Pancreas (tissue), 10 donors: ENCODE measurements at regions not wholly inside any gene's neighbourhood (a gene's known extent, or its start where the extent isn't known, plus 50 kb on each side); places are given as distances from the start of the nearest gene placed in this dataset.

Experiments used
- ATAC-seq, 4 donors: fragments of 200-7000 bp; cut with Tn5 transposase; one replicate each; pipeline versions ENCODE4 v1.8.0 to v1.9.1; 2020; ENCODE audit warnings: mild to moderate bottlenecking in 4 of 4, moderate library complexity in 4 of 4
- DNase-seq, 6 donors: peaks; one replicate each; pipeline ENCODE4 v3.0.0-alpha.2; 2020
- FAIRE-seq: peaks from 2 replicates; lab custom pipeline; 2012; peaks lifted over from hg19 to GRCh38; lab: Jason Lieb, UNC
- H3K27ac ChIP-seq, 4 donors: fragments of 200-600 bp; sonication (generic); 1 replicate in 3 of 4; 2 replicates in 1 of 4; pipeline versions ENCODE4 v1.5.0 to v1.8.0; 2020
- H3K27me3 ChIP-seq, 4 donors: fragments of 200-600 bp; one replicate each; pipeline ENCODE4 v1.8.0; 2021
- H3K36me3 ChIP-seq, 3 donors: fragments of 200-600 bp; sonication (generic) in 1 of 3; one replicate each; pipeline versions ENCODE4 v1.5.0 to v1.8.0; 2020 to 2021
- H3K4me1 ChIP-seq, 3 donors: fragments of 200-600 bp; one replicate each; pipeline ENCODE4 v1.8.0; 2021
- H3K4me3 ChIP-seq, 4 donors: fragments of 200-600 bp; sonication (generic) in 2 of 4; one replicate each; pipeline versions ENCODE4 v1.5.0 to v1.8.0; 2020 to 2021
- H3K9me3 ChIP-seq, 4 donors: fragments of 200-600 bp; one replicate each; pipeline ENCODE4 v1.8.0; 2021
- WGBS, 2 donors: extraction: QIAGEN DNeasy Blood & Tissue Kit; methylation state at CpG; one replicate each; pipeline ENCODE4 v1.1.7; 2013; 5-methylcytosine and 5-hydroxymethylcytosine counted together
- intact Hi-C, 3 donors: fragments of 100-400 bp; cut with DNase I; formaldehyde crosslinking; loops; one replicate each; pipeline versions ENCODE4 v1.11.1 to v1.14.2; 2022
- TF ChIP-seq, protein P1 (sequence below), 4 donors: fragments of 200-600 bp; sonication (generic) in 3 of 4; IDR thresholded peaks; one replicate each; pipeline versions ENCODE4 v1.5.0 to v1.8.0; 2021; ENCODE audit warnings: antibody characterized with exemption in 4 of 4
- donor health status: healthy with polysubstance abuse.
- donor health status: DM: no; HTN: no; CAD: no; lungs with moderate emphysema.
- donor health status: DM: no; HTN: no; CAD: no.
- donor health status: control.
- donor health status: control.
- donor health status: Bipolar disorder and iron deficiency.
- donor health status: DM: yes; HTN: yes; CAD: no.
- donor health status: DM: no; HTN: no; CAD: no.
- donor health status: DM: no; HTN: no; CAD: no.
- donor health status: DM: yes; HTN: yes; CAD: no.

GRCh38 chr3:39000008-39000450 lies 51.7 kb downstream of the SCN11A start:
- H3K9me3 ChIP-seq = no peaks in the 10 kb centered on the region
- intact Hi-C loops = no loop called here
- peaks cover 0 to under 1% (median 0%) of the 10 kb centered on the region in 3 donors for H3K4me1 ChIP-seq
- 15 to 30% methylated on average over 1 of the region's 1 CpG for WGBS, 2 donors
- TF ChIP-seq, protein P1, sequence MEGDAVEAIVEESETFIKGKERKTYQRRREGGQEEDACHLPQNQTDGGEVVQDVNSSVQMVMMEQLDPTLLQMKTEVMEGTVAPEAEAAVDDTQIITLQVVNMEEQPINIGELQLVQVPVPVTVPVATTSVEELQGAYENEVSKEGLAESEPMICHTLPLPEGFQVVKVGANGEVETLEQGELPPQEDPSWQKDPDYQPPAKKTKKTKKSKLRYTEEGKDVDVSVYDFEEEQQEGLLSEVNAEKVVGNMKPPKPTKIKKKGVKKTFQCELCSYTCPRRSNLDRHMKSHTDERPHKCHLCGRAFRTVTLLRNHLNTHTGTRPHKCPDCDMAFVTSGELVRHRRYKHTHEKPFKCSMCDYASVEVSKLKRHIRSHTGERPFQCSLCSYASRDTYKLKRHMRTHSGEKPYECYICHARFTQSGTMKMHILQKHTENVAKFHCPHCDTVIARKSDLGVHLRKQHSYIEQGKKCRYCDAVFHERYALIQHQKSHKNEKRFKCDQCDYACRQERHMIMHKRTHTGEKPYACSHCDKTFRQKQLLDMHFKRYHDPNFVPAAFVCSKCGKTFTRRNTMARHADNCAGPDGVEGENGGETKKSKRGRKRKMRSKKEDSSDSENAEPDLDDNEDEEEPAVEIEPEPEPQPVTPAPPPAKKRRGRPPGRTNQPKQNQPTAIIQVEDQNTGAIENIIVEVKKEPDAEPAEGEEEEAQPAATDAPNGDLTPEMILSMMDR (IDR thresholded peaks at IDR 0.05) = peak in 3 of 4 donors; percentile 55 to 70 (median 66)
- no peaks in the 10 kb centered on the region for H3K27me3 ChIP-seq
- ATAC-seq = peak; percentile 43 to 90 (median 83)
- FAIRE-seq = no peak
- H3K4me3 ChIP-seq = no peak overlapping the region
- no peak overlapping the region for H3K27ac ChIP-seq
- no peaks in the 10 kb centered on the region for H3K36me3 ChIP-seq
- DNase-seq = peak in 1 of 6 donors; percentile 8

- TF ChIP-seq, protein P1 (IDR thresholded peaks at IDR 0.05) = no peak
Measured at GRCh38 chr3:38998086-38998485, 53.7 kb downstream of the SCN11A start.

DNA sequence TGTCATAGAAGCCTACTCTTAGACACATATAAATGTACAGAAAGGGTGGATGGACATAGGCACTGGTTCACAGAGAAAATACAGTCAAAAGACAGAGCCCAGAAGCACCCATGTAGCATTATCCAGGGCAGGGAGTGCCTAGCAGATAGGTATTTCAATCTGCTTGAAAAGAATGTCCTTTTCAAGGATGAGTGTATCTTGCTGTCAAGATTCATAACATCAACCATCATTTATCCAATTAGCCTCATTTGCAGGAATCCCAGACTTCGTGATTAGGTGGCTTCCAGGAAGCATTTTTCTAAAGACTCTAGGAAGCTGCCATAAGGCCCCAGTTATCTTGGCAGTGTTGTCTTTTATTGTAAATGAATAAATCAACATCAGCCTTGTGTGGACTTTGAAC lies 55.6 kb downstream of the SCN11A start:
- H3K9me3 ChIP-seq = no peaks in the 10 kb centered on the region
- ATAC-seq (no peak), DNase-seq (no peak), FAIRE-seq (no peak)
- H3K36me3 ChIP-seq = no peaks in the 10 kb centered on the region
- intact Hi-C loops = loop anchor here in 1 of 3 donors (10.0 kb wide), 1 partner anchor 471 kb away; no protein-coding TSS in a partner anchor
- H3K4me3 ChIP-seq = no peak overlapping the region
- H3K27ac ChIP-seq = no peak overlapping the region
- 79 to 81% methylated on average over 1 of the region's 1 CpG for WGBS, 2 donors
- H3K4me1 ChIP-seq = no peaks in the 10 kb centered on the region
- TF ChIP-seq, protein P1 (IDR thresholded peaks at IDR 0.05) = no peak
- H3K27me3 ChIP-seq = no peaks in the 10 kb centered on the region

More at GRCh38 chr3:38998086-38998485, 53.7 kb downstream of the SCN11A start:
- Histone ChIP-seq H3K4me1 (no peaks in the 10 kb centered on the region), H3K27me3 (no peaks in the 10 kb centered on the region), H3K36me3 (no peaks in the 10 kb centered on the region), H3K27ac (no peak overlapping the region), H3K9me3 (no peaks in the 10 kb centered on the region), H3K4me3 (no peak overlapping the region)
- intact Hi-C loops = loop anchor here in 1 of 3 donors (10.0 kb wide), 1 partner anchor 473 kb away; no protein-coding TSS in a partner anchor
- FAIRE-seq = no peak
- ATAC-seq = no peak
- no peak for DNase-seq
- 39 to 52% methylated on average over 3 of the region's 3 CpGs for WGBS, 2 donors

GRCh38 chr3:38994251-38994650 lies 57.5 kb downstream of the SCN11A start:
- no peaks in the 10 kb centered on the region for H3K27me3 ChIP-seq
- TF ChIP-seq, protein P1 (IDR thresholded peaks at IDR 0.05) = no peak
- no peaks in the 10 kb centered on the region for H3K9me3 ChIP-seq
- WGBS, 2 donors = 52 to 58% methylated on average over 3 of the region's 3 CpGs
- DNase-seq = no peak
- no peak for FAIRE-seq
- H3K4me1 ChIP-seq = no peaks in the 10 kb centered on the region
- no peaks in the 10 kb centered on the region for H3K36me3 ChIP-seq
- intact Hi-C loops = loop anchor here in 1 of 3 donors (10.0 kb wide), 1 partner anchor 469 kb away; no protein-coding TSS in a partner anchor
- H3K4me3 ChIP-seq = no peak overlapping the region
- H3K27ac ChIP-seq = no peak overlapping the region
- ATAC-seq = no peak

GRCh38 chr3:38992117-38992760 lies 59.5 kb downstream of the SCN11A start:
- H3K27me3 ChIP-seq = no peaks in the 10 kb centered on the region
- no peaks in the 10 kb centered on the region for H3K9me3 ChIP-seq
- 70 to 77% methylated on average over 4 of the region's 4 CpGs for WGBS, 2 donors
- intact Hi-C loops = loop anchor here in 1 of 3 donors (10.0 kb wide), 1 partner anchor 467 kb away; no protein-coding TSS in a partner anchor
- TF ChIP-seq, protein P1 (IDR thresholded peaks at IDR 0.05) = no peak
- H3K4me3 ChIP-seq = no peak overlapping the region
- ATAC-seq = no peak
- no peak for FAIRE-seq
- H3K27ac ChIP-seq = no peak overlapping the region
- no peaks in the 10 kb centered on the region for H3K36me3 ChIP-seq
- H3K4me1 ChIP-seq = no peaks in the 10 kb centered on the region
- no peak for DNase-seq
